Mesendoderm (in vitro differentiated cells): ENCODE measurements at regions not wholly inside any gene's neighbourhood (a gene's known extent, or its start where the extent isn't known, plus 50 kb on each side); places are given as distances from the start of the nearest gene placed in this dataset.

Experiments used
- DNase-seq: peaks from one replicate; pipeline ENCODE4 v3.0.0; 2013
- H2AK5ac ChIP-seq: 2 replicates; pipeline ENCODE4 v1.6.1; 2013; ENCODE audit warnings: low read length, inconsistent platforms
- H2BK120ac ChIP-seq: 2 replicates; pipeline ENCODE4 v1.6.1; 2013; ENCODE audit warnings: low read depth, mild to moderate bottlenecking, low read length, moderate library complexity, mixed read lengths
- H2BK15ac ChIP-seq: replicated peaks from 2 replicates; pipeline ENCODE4 v1.6.1; 2013; ENCODE audit warnings: low read depth, mild to moderate bottlenecking, moderate library complexity
- H2BK5ac ChIP-seq: 2 replicates; pipeline ENCODE4 v1.6.1; 2013; ENCODE audit warnings: low read length, inconsistent platforms
- H3K18ac ChIP-seq: 2 replicates; pipeline ENCODE4 v1.6.1; 2013; ENCODE audit warnings: mild to moderate bottlenecking, low read length, mixed read lengths
- H3K23ac ChIP-seq: one replicate; pipeline ENCODE4 v1.6.1; 2013; ENCODE audit warnings: low read length
- H3K27ac ChIP-seq: 2 replicates; pipeline ENCODE4 v1.5.1; 2013; ENCODE audit warnings: low read depth, mild to moderate bottlenecking, inconsistent platforms, low read length, moderate library complexity
- H3K27me3 ChIP-seq: 2 replicates; pipeline ENCODE4 v1.6.1; 2013; ENCODE audit warnings: low read length, control low read depth, mild to moderate bottlenecking, inconsistent platforms; ENCODE audit not compliant: insufficient read depth, poor library complexity
- H3K36me3 ChIP-seq: 2 replicates; pipeline ENCODE4 v1.6.1; 2013; ENCODE audit warnings: low read length, inconsistent platforms; ENCODE audit not compliant: control insufficient read depth, insufficient read depth
- H3K4ac ChIP-seq: one replicate; pipeline ENCODE4 v1.6.1; 2013; ENCODE audit warnings: low read depth, mild to moderate bottlenecking, low read length, moderate library complexity
- H3K4me1 ChIP-seq: 2 replicates; pipeline ENCODE4 v1.6.1; 2013; ENCODE audit warnings: low read depth, low read length, inconsistent platforms; ENCODE audit not compliant: control insufficient read depth
- H3K4me2 ChIP-seq: 2 replicates; pipeline ENCODE4 v1.6.1; 2013; ENCODE audit warnings: low read length
- H3K4me3 ChIP-seq: 2 replicates; pipeline ENCODE4 v1.5.1; 2013; ENCODE audit warnings: mild to moderate bottlenecking, low read length
- H3K56ac ChIP-seq: one replicate; pipeline ENCODE4 v1.6.1; 2013; ENCODE audit warnings: low read length
- H3K79me1 ChIP-seq: 2 replicates; pipeline ENCODE4 v1.6.1; 2013; ENCODE audit warnings: low read length, inconsistent platforms
- H3K79me2 ChIP-seq: 2 replicates; pipeline ENCODE4 v1.6.1; 2013; ENCODE audit warnings: mild to moderate bottlenecking, low read length; ENCODE audit not compliant: control insufficient read depth, insufficient read depth
- H3K9ac ChIP-seq: 2 replicates; pipeline ENCODE4 v1.6.1; 2013; ENCODE audit warnings: low read length, inconsistent platforms
- H4K5ac ChIP-seq: one replicate; pipeline ENCODE4 v1.6.1; 2013; ENCODE audit warnings: low read length
- H4K8ac ChIP-seq: one replicate; pipeline ENCODE4 v1.6.1; 2013; ENCODE audit warnings: low read depth, mild to moderate bottlenecking, control low read depth, low read length, moderate library complexity
- WGBS: extraction: QIAGEN DNeasy Blood & Tissue Kit; methylation state at CpG from one replicate; pipeline ENCODE4 v1.1.7; 2013; ENCODE audit warnings: low lambda C conversion rate, missing lambda C conversion rate; ENCODE audit not compliant: insufficient coverage; ENCODE audit errors: extremely low coverage; 5-methylcytosine and 5-hydroxymethylcytosine counted together

GRCh38 chr2:236340251-236340650 is 76.0 kb upstream of the ASB18 start:
- Histone ChIP-seq H3K27me3 (no peaks in the 10 kb centered on the region), H2BK5ac (no peak overlapping the region), H3K79me2 (no peaks in the 10 kb centered on the region), H2BK120ac (no peak overlapping the region), H3K4ac (no peak overlapping the region), H3K4me1 (no peaks in the 10 kb centered on the region), H3K23ac (no peak overlapping the region), H2BK15ac (no peak overlapping the region), H3K4me3 (no peak overlapping the region), H3K27ac (no peak overlapping the region), H3K79me1 (no peaks in the 10 kb centered on the region), H4K5ac (no peak overlapping the region), H4K8ac (no peak overlapping the region), H3K4me2 (no peak overlapping the region), H3K36me3 (no peaks in the 10 kb centered on the region), H3K9ac (no peak overlapping the region), H3K18ac (no peak overlapping the region), H3K56ac (no peak overlapping the region), H2AK5ac (no peak overlapping the region)
- WGBS: no CpG with 5 or more reads among the region's 6 CpGs
- DNase-seq: no peak

- Histone ChIP-seq H3K23ac (no peak overlapping the region), H4K8ac (no peak overlapping the region), H3K18ac (no peak overlapping the region), H3K4me3 (no peak overlapping the region), H3K4me2 (no peak overlapping the region), H2AK5ac (no peak overlapping the region), H4K5ac (no peak overlapping the region), H3K56ac (no peak overlapping the region), H2BK120ac (no peak overlapping the region), H2BK15ac (no peak overlapping the region), H3K4ac (no peak overlapping the region), H2BK5ac (no peak overlapping the region), H3K79me2 (no peaks in the 10 kb centered on the region), H3K27me3 (no peaks in the 10 kb centered on the region), H3K27ac (no peak overlapping the region), H3K79me1 (no peaks in the 10 kb centered on the region), H3K9ac (no peak overlapping the region), H3K4me1 (no peaks in the 10 kb centered on the region), H3K36me3 (no peaks in the 10 kb centered on the region)
- WGBS: no CpG with 5 or more reads among the region's 14 CpGs
- no peak for DNase-seq
Observed at GRCh38 chr2:236341067-236341466, 76.9 kb upstream of the ASB18 start.

- no peak overlapping the region for H2BK120ac ChIP-seq
- no peak overlapping the region for H3K9ac ChIP-seq
- H3K79me2 ChIP-seq: no peaks in the 10 kb centered on the region
- no peaks in the 10 kb centered on the region for H3K27me3 ChIP-seq
- H3K27ac ChIP-seq: no peak overlapping the region
- no peaks in the 10 kb centered on the region for H3K79me1 ChIP-seq
- H2AK5ac ChIP-seq: no peak overlapping the region
- no peak for DNase-seq
- H3K36me3 ChIP-seq: no peaks in the 10 kb centered on the region
- no peak overlapping the region for H3K23ac ChIP-seq
- no peak overlapping the region for H3K18ac ChIP-seq
- H3K4me1 ChIP-seq: no peaks in the 10 kb centered on the region
- no peak overlapping the region for H3K4me3 ChIP-seq
- H3K4ac ChIP-seq: no peak overlapping the region
- H4K5ac ChIP-seq: no peak overlapping the region
- no peak overlapping the region for H2BK5ac ChIP-seq
- no CpG with 5 or more reads among the region's 14 CpGs for WGBS
- no peak overlapping the region for H3K56ac ChIP-seq
- H2BK15ac ChIP-seq: no peak overlapping the region
- no peak overlapping the region for H3K4me2 ChIP-seq
- no peak overlapping the region for H4K8ac ChIP-seq
Observed at GRCh38 chr2:236341721-236342120, 77.5 kb upstream of the ASB18 start.

- no peak overlapping the region for H3K9ac ChIP-seq
- H2BK120ac ChIP-seq: no peak overlapping the region
- no peak overlapping the region for H3K56ac ChIP-seq
- H3K4me1 ChIP-seq: no peaks in the 10 kb centered on the region
- DNase-seq: no peak
- no peaks in the 10 kb centered on the region for H3K36me3 ChIP-seq
- WGBS: no CpG with 5 or more reads among the region's 10 CpGs
- H2BK15ac ChIP-seq: no peak overlapping the region
- H2AK5ac ChIP-seq: no peak overlapping the region
- no peak overlapping the region for H2BK5ac ChIP-seq
- no peaks in the 10 kb centered on the region for H3K27me3 ChIP-seq
- no peak overlapping the region for H3K23ac ChIP-seq
- H3K18ac ChIP-seq: no peak overlapping the region
- H3K79me1 ChIP-seq: no peaks in the 10 kb centered on the region
- no peak overlapping the region for H4K5ac ChIP-seq
- no peak overlapping the region for H3K4me2 ChIP-seq
- H3K4me3 ChIP-seq: no peak overlapping the region
- no peak overlapping the region for H3K27ac ChIP-seq
- H3K79me2 ChIP-seq: no peaks in the 10 kb centered on the region
- no peak overlapping the region for H3K4ac ChIP-seq
- H4K8ac ChIP-seq: no peak overlapping the region
Observed at GRCh38 chr2:236342507-236342906, 78.3 kb upstream of the ASB18 start.

- Histone ChIP-seq H3K27me3 (no peaks in the 10 kb centered on the region), H3K56ac (no peak overlapping the region), H4K5ac (no peak overlapping the region), H3K27ac (no peak overlapping the region), H2BK5ac (no peak overlapping the region), H3K4me1 (no peaks in the 10 kb centered on the region), H3K18ac (no peak overlapping the region), H3K79me1 (no peaks in the 10 kb centered on the region), H2AK5ac (no peak overlapping the region), H2BK120ac (no peak overlapping the region), H3K36me3 (no peaks in the 10 kb centered on the region), H3K4me3 (no peak overlapping the region), H3K4me2 (no peak overlapping the region), H4K8ac (no peak overlapping the region), H3K23ac (no peak overlapping the region), H3K4ac (no peak overlapping the region), H2BK15ac (no peak overlapping the region), H3K9ac (no peak overlapping the region), H3K79me2 (no peaks in the 10 kb centered on the region)
- no CpG with 5 or more reads among the region's 12 CpGs for WGBS
- no peak for DNase-seq
Observed at GRCh38 chr2:236342951-236343350, 78.7 kb upstream of the ASB18 start.

- H3K9ac ChIP-seq: no peak overlapping the region
- no peak overlapping the region for H3K4ac ChIP-seq
- DNase-seq: peak; percentile 88
- no peaks in the 10 kb centered on the region for H3K4me1 ChIP-seq
- no CpG with 5 or more reads among the region's 10 CpGs for WGBS
- H3K36me3 ChIP-seq: no peaks in the 10 kb centered on the region
- H2AK5ac ChIP-seq: no peak overlapping the region
- no peaks in the 10 kb centered on the region for H3K79me1 ChIP-seq
- no peak overlapping the region for H2BK15ac ChIP-seq
- H4K5ac ChIP-seq: no peak overlapping the region
- H2BK5ac ChIP-seq: no peak overlapping the region
- no peak overlapping the region for H3K18ac ChIP-seq
- no peaks in the 10 kb centered on the region for H3K27me3 ChIP-seq
- no peak overlapping the region for H3K23ac ChIP-seq
- no peak overlapping the region for H3K27ac ChIP-seq
- no peak overlapping the region for H3K56ac ChIP-seq
- no peak overlapping the region for H4K8ac ChIP-seq
- H2BK120ac ChIP-seq: no peak overlapping the region
- no peaks in the 10 kb centered on the region for H3K79me2 ChIP-seq
- no peak overlapping the region for H3K4me3 ChIP-seq
- H3K4me2 ChIP-seq: no peak overlapping the region
Observed at GRCh38 chr2:236343400-236344161, 79.4 kb upstream of the ASB18 start.
